Mesenchymal stem cell (in vitro differentiated cells and primary cell): ENCODE measurements at regions not wholly inside any gene's neighbourhood (a gene's known extent, or its start where the extent isn't known, plus 50 kb on each side); places are given as distances from the start of the nearest gene placed in this dataset.

ENCODE experiments used
- DNase-seq: peaks from one replicate; pipeline ENCODE4 v3.0.0-alpha.2; 2013
- H2AFZ ChIP-seq: one replicate; pipeline ENCODE4 v1.6.1; 2013; ENCODE audit warnings: low read depth, mild to moderate bottlenecking, control low read depth, inconsistent platforms, low read length, moderate library complexity
- H2AK5ac ChIP-seq: 2 replicates; pipeline ENCODE4 v1.6.1; 2013; ENCODE audit warnings: low read length, moderate library complexity, mild to moderate bottlenecking, inconsistent platforms; ENCODE audit not compliant: severe bottlenecking
- H2BK120ac ChIP-seq: one replicate; pipeline ENCODE4 v1.6.1; 2013; ENCODE audit warnings: low read depth, mild to moderate bottlenecking, inconsistent platforms, low read length, moderate library complexity
- H2BK12ac ChIP-seq, 2 experiments: one replicate each; pipeline ENCODE4 v1.6.1; 2013; ENCODE audit warnings: inconsistent platforms in 2 of 2, low read length in 2 of 2, mild to moderate bottlenecking in 2 of 2, moderate library complexity in 2 of 2, control low read depth in 1 of 2
- H2BK15ac ChIP-seq: one replicate; pipeline ENCODE4 v1.6.1; 2013; ENCODE audit warnings: mild to moderate bottlenecking, low read depth, inconsistent platforms; ENCODE audit not compliant: poor library complexity, severe bottlenecking
- H2BK5ac ChIP-seq: 2 replicates; pipeline ENCODE4 v1.6.1; 2013; ENCODE audit warnings: low read depth, mild to moderate bottlenecking, low read length, control low read depth, inconsistent platforms; ENCODE audit not compliant: poor library complexity, severe bottlenecking
- H3K14ac ChIP-seq, 2 experiments: one replicate each; pipeline ENCODE4 v1.6.1; 2013; ENCODE audit warnings: inconsistent platforms in 2 of 2, low read length in 2 of 2, control low read depth in 1 of 2, mild to moderate bottlenecking in 1 of 2, moderate library complexity in 1 of 2
- H3K18ac ChIP-seq, 2 experiments: one replicate each; pipeline ENCODE4 v1.6.1; 2013; ENCODE audit warnings: inconsistent platforms in 2 of 2, low read length in 2 of 2, control low read depth in 1 of 2, low read depth in 1 of 2, mild to moderate bottlenecking in 1 of 2
- H3K23ac ChIP-seq, 2 experiments: one replicate each; pipeline ENCODE4 v1.6.1; 2013; ENCODE audit warnings: inconsistent platforms in 2 of 2, low read length in 2 of 2, mild to moderate bottlenecking in 2 of 2, moderate library complexity in 2 of 2, control low read depth in 1 of 2
- H3K27ac ChIP-seq: 2 replicates; pipeline ENCODE4 v1.5.1; 2013; ENCODE audit warnings: mild to moderate bottlenecking, moderate library complexity, low read length, control low read depth, inconsistent platforms; ENCODE audit not compliant: poor library complexity, severe bottlenecking
- H3K27me3 ChIP-seq, 2 experiments: 2 replicates each; pipeline versions ENCODE4 v1.6.1 to v1.7.0; 2013; ENCODE audit warnings: low read length in 2 of 2, mild to moderate bottlenecking in 2 of 2, moderate library complexity in 2 of 2, control low read depth in 1 of 2, inconsistent platforms in 1 of 2; ENCODE audit not compliant: control insufficient read depth in 1 of 2, insufficient read depth in 1 of 2
- H3K36me3 ChIP-seq, 2 experiments: 2 replicates each; pipeline versions ENCODE4 v1.6.1 to v1.7.0; 2013; ENCODE audit warnings: low read length in 2 of 2, control low read depth in 1 of 2, inconsistent platforms in 1 of 2, low read depth in 1 of 2, mild to moderate bottlenecking in 1 of 2; ENCODE audit not compliant: insufficient read depth in 2 of 2, control insufficient read depth in 1 of 2
- H3K4ac ChIP-seq, 2 experiments: one replicate each; pipeline ENCODE4 v1.6.1; 2013; ENCODE audit warnings: inconsistent platforms in 2 of 2, low read length in 2 of 2, mild to moderate bottlenecking in 2 of 2, moderate library complexity in 2 of 2, control low read depth in 1 of 2, low read depth in 1 of 2
- H3K4me1 ChIP-seq: 2 replicates; pipeline ENCODE4 v1.6.1; 2013; ENCODE audit warnings: low read depth, low read length, control low read depth; ENCODE audit not compliant: control insufficient read depth, insufficient read depth
- H3K4me2 ChIP-seq: 2 replicates; pipeline ENCODE4 v1.6.1; 2013; ENCODE audit warnings: low read length, mild to moderate bottlenecking, inconsistent platforms; ENCODE audit not compliant: poor library complexity, severe bottlenecking
- H3K4me3 ChIP-seq, 2 experiments: 2 replicates each; pipeline versions ENCODE4 v1.5.1 to v1.7.0; 2013; ENCODE audit warnings: low read length in 2 of 2, mild to moderate bottlenecking in 2 of 2, control low read depth in 1 of 2, low read depth in 1 of 2; ENCODE audit not compliant: insufficient read depth in 1 of 2
- H3K79me1 ChIP-seq: replicated peaks from 2 replicates; pipeline ENCODE4 v1.6.1; 2013; ENCODE audit warnings: mild to moderate bottlenecking, control low read depth, low read length, inconsistent platforms; ENCODE audit not compliant: poor library complexity, severe bottlenecking
- H3K9ac ChIP-seq: 2 replicates; pipeline ENCODE4 v1.7.0; 2013; ENCODE audit warnings: mild to moderate bottlenecking, low read length, moderate library complexity
- H3K9me3 ChIP-seq: 2 replicates; pipeline ENCODE4 v1.7.0; 2013; ENCODE audit warnings: mild to moderate bottlenecking, low read length; ENCODE audit not compliant: control insufficient read depth
- H4K8ac ChIP-seq: one replicate; pipeline ENCODE4 v1.6.1; 2013; ENCODE audit warnings: inconsistent platforms, mild to moderate bottlenecking, low read length, moderate library complexity
- H4K91ac ChIP-seq: one replicate; pipeline ENCODE4 v1.6.1; 2013; ENCODE audit warnings: mild to moderate bottlenecking, low read length, inconsistent platforms
- WGBS: methylation state at CpG from one replicate; pipeline ENCODE4 v1.1.7; 2013; ENCODE audit warnings: mixed read lengths; 5-methylcytosine and 5-hydroxymethylcytosine counted together

GRCh38 chr5:118603278-118603677 is 385.1 kb downstream of the DTWD2 start:
- no peak overlapping the region for H3K14ac ChIP-seq
- DNase-seq = no peak
- no peak overlapping the region for H3K27ac ChIP-seq
- H3K4me1 ChIP-seq = peaks cover 2% of the 10 kb centered on the region
- H2BK15ac ChIP-seq = no peak overlapping the region
- H3K23ac ChIP-seq = peak overlapping the region in 1 of 2 experiments; percentile 13
- H3K79me1 ChIP-seq = no peaks in the 10 kb centered on the region
- H3K18ac ChIP-seq = no peak overlapping the region
- H2BK12ac ChIP-seq = no peak overlapping the region
- H3K4me3 ChIP-seq = no peak overlapping the region
- H2BK120ac ChIP-seq = no peak overlapping the region
- 100% methylated on average over 2 of the region's 3 CpGs for WGBS
- H3K9me3 ChIP-seq = no peaks in the 10 kb centered on the region
- no peak overlapping the region for H4K91ac ChIP-seq
- no peaks in the 10 kb centered on the region for H3K36me3 ChIP-seq
- no peak overlapping the region for H2BK5ac ChIP-seq
- no peak overlapping the region for H3K4me2 ChIP-seq
- H3K27me3 ChIP-seq = no peaks in the 10 kb centered on the region
- no peak overlapping the region for H2AK5ac ChIP-seq
- no peak overlapping the region for H3K9ac ChIP-seq
- H4K8ac ChIP-seq = no peak overlapping the region
- H3K4ac ChIP-seq = no peak overlapping the region
- H2AFZ ChIP-seq = no peak overlapping the region

- no peak overlapping the region for H3K23ac ChIP-seq
- no peak overlapping the region for H2BK5ac ChIP-seq
- no peaks in the 10 kb centered on the region for H3K79me1 ChIP-seq
- H3K4me2 ChIP-seq = no peak overlapping the region
- no peaks in the 10 kb centered on the region for H3K4me1 ChIP-seq
- H2AK5ac ChIP-seq = no peak overlapping the region
- no peak overlapping the region for H2BK15ac ChIP-seq
- H3K4ac ChIP-seq = no peak overlapping the region
- WGBS = 90% methylated on average over 3 of the region's 3 CpGs
- DNase-seq = no peak
- no peak overlapping the region for H4K91ac ChIP-seq
- H3K27ac ChIP-seq = no peak overlapping the region
- H3K18ac ChIP-seq = no peak overlapping the region
- H2BK12ac ChIP-seq = no peak overlapping the region
- no peaks in the 10 kb centered on the region for H3K36me3 ChIP-seq
- no peak overlapping the region for H4K8ac ChIP-seq
- H2BK120ac ChIP-seq = no peak overlapping the region
- no peak overlapping the region for H2AFZ ChIP-seq
- no peak overlapping the region for H3K14ac ChIP-seq
- no peak overlapping the region for H3K9ac ChIP-seq
- H3K9me3 ChIP-seq = no peaks in the 10 kb centered on the region
- H3K27me3 ChIP-seq = no peaks in the 10 kb centered on the region
- H3K4me3 ChIP-seq = no peak overlapping the region
These were observed 390.0 kb downstream of the DTWD2 start for GRCh38 chr5:118598311-118598710.

- Histone ChIP-seq H3K4ac (no peak overlapping the region), H2BK15ac (no peak overlapping the region), H3K27ac (peak overlapping the region; percentile 19), H3K9me3 (no peaks in the 10 kb centered on the region), H3K4me3 (no peak overlapping the region), H3K4me2 (no peak overlapping the region), H4K91ac (no peak overlapping the region), H3K14ac (no peak overlapping the region), H3K4me1 (no peaks in the 10 kb centered on the region), H3K23ac (no peak overlapping the region), H3K9ac (no peak overlapping the region), H2AFZ (no peak overlapping the region), H3K27me3 (no peaks in the 10 kb centered on the region), H3K18ac (no peak overlapping the region), H2AK5ac (no peak overlapping the region), H3K79me1 (no peaks in the 10 kb centered on the region), H2BK5ac (no peak overlapping the region), H2BK120ac (no peak overlapping the region), H4K8ac (no peak overlapping the region), H3K36me3 (no peaks in the 10 kb centered on the region), H2BK12ac (no peak overlapping the region)
- 65% methylated on average over 2 of the region's 3 CpGs for WGBS
- no peak for DNase-seq
These were observed 390.8 kb downstream of the DTWD2 start for GRCh38 chr5:118597543-118597942.

- no peaks in the 10 kb centered on the region for H3K36me3 ChIP-seq
- H3K14ac ChIP-seq = no peak overlapping the region
- H3K4ac ChIP-seq = no peak overlapping the region
- no peak overlapping the region for H3K23ac ChIP-seq
- H2BK15ac ChIP-seq = no peak overlapping the region
- no peak overlapping the region for H4K91ac ChIP-seq
- no peaks in the 10 kb centered on the region for H3K4me1 ChIP-seq
- no peak overlapping the region for H3K27ac ChIP-seq
- H3K9ac ChIP-seq = no peak overlapping the region
- no peak overlapping the region for H2AK5ac ChIP-seq
- H3K4me3 ChIP-seq = no peak overlapping the region
- no peaks in the 10 kb centered on the region for H3K27me3 ChIP-seq
- no peak overlapping the region for H2BK120ac ChIP-seq
- no peak overlapping the region for H2BK12ac ChIP-seq
- 100% methylated on average over 1 of the region's 4 CpGs for WGBS
- H4K8ac ChIP-seq = no peak overlapping the region
- H3K9me3 ChIP-seq = no peaks in the 10 kb centered on the region
- no peaks in the 10 kb centered on the region for H3K79me1 ChIP-seq
- DNase-seq = no peak
- H3K4me2 ChIP-seq = no peak overlapping the region
- H2BK5ac ChIP-seq = no peak overlapping the region
- no peak overlapping the region for H3K18ac ChIP-seq
- no peak overlapping the region for H2AFZ ChIP-seq
These were observed 392.1 kb downstream of the DTWD2 start for GRCh38 chr5:118596255-118596654.
